ENCODE measurements at regions not wholly inside any gene's neighbourhood (a gene's known extent, or its start where the extent isn't known, plus 50 kb on each side); places are given as distances from the start of the nearest gene placed in this dataset.
"Not testable (repeated sequence)": the region's sequence is repeated elsewhere in the genome, so short reads cannot be mapped to it uniquely, and the experiment has no call there.

DNA sequence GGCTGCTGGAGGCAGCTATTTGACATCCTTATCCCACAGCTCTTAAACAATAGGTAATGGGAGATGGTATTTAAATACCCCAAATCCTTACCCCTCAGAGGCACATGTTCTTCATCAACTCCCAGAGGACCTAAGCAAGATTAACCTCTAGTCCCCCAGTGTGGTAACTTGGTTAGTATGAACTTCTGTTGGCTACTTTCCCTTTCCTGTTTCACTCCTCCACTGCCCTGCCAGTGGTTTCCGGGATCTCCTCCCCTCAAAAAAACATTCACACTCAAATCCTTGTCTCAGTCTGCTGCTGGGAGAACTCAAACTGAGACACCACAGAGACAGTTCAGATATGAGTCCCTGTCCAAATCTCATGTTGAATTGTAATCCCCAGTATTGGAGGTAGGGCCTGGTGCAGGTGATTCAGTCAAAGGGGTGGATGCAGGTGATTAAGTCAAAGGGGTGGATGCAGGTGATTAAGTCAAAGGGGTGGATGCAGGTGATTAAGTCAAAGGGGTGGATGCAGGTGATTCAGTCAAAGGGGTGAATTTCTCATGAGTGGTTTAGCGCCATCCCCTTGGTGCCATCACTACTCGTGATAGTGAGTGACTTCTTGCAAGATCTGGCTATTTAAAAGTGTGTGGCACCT lies 335.0 kb upstream of the CTNNB1 start:
- DNase-seq = no peak

DNA sequence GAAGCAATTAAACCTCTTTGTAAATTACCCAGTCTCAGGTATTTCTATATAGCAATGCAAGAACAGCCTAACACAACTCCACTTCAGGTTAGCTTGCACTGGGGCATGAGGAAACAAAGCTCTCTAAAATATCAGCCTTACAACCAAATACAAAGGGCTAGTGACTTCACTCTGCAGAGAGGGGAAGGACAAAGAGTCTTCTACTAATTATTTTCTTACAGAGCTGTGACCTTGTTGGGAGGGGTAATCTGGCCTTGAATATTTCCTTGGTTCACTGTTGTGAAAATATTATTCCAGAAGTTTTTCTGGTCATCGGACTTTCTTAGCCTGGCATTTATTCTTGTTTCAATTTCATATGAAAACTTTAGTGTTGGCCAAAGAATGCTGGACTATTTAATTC lies 334.4 kb upstream of the CTNNB1 start:
- no peak for DNase-seq

DNA sequence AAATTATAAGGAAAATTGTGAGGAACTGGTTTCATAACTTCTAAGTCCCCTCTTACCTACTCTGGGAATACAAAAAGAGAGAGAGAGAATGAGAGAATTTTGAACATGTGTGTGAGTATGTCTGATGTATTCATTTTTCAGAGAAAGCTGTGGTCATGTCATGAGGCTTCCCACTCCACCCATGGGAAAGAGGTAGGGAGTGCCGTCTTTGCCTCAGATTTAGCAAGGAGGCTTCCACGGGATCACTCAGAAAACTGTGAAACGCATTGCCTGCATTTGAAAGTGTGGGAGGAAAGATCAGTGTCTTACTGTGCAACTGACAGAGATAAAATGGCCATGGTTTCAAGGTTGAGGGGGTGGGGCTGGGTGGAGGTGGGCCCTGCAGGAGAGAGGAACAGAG lies 331.5 kb upstream of the CTNNB1 start:
- no peak for DNase-seq

DNA sequence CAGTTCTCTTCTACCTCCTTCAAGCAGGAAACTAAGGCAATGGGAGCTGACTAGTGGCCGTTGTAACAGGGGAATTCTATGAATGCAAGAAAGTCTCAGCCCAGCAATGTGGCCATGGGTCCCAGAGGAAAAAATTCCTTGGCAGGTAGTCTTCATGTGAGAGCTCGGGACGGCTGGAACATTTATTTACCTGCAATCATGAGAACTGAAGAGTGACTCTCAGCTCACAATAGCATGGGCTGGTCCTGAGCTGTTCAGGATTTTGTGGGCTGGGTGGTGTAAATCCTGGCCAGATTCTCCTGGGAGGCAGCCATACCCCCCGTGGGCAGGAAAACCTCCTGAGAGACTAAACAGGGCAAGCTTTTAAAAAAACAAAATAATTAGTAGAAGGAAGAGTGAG lies 330.3 kb upstream of the CTNNB1 start:
- DNase-seq = no peak

DNA sequence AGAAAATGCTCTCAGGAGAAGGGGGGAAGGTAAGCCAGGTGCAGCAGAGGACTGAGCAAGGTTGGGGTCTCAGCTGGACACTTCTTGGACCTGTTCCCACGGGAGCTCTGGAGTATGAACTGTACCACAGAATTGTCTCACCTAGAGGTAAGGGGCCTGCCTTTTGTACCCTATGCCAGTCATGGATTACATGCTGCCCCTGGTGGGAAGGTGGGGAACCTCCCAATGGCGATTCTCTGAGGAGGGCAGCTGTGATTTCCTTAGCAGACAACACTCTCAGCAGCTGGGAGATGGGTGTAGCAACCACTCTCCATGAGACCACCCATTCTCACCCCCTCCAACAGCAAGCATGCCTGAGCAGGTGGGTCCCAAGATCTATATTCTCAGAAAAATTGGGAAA lies 329.4 kb upstream of the CTNNB1 start:
- DNase-seq = no peak

DNA sequence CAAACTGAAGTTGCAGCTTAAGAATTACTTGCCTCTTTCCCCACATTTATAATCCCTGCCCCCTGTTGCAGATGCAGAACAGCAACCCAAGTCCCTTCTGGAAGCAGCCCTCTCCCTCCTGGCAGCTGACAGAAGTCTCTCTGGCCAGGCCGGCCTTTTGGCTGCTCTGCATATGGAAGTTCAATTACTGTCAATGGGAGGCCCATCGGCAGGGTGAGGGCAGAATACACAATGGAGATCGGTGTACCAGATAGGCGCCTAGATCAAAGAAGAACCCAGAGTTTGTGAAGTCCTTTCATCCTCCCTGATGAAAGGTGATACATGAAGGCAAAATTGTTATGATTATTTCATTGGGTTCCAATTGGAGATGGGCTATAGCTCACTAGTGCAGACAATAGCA lies 327.9 kb upstream of the CTNNB1 start:
- DNase-seq = no peak

DNA sequence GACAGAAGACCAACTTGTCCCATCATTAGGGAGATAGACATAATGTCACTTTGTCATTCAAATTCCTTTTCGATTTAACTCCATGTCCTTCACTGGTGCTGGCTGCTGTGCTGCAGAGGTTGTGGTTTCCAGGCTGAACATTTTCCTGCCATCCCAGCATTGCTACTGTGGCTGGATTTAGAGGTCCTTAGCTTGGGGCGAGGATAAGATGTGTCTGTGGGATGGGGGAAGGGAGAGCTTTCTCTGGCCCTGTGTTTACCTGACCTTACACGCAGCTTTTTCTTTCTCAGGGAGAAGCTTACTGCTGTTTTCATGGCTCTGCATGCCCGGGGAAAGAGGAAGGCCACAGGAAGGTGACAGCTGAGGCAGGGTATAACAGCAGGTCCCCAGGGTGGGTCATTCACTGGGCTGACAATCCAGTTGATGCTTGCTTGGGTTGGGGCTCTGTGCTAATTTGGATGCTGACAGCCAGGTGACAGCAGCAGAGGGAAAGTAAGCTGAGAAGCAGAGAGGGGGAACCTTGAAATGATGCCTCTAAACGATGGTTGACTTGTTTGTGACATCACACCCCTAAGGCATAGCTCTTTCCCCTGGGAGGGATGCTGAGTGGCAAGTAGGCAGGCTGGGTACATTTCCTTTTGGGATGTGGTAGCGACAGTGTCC lies 326.9 kb upstream of the CTNNB1 start:
- DNase-seq = no peak

DNA sequence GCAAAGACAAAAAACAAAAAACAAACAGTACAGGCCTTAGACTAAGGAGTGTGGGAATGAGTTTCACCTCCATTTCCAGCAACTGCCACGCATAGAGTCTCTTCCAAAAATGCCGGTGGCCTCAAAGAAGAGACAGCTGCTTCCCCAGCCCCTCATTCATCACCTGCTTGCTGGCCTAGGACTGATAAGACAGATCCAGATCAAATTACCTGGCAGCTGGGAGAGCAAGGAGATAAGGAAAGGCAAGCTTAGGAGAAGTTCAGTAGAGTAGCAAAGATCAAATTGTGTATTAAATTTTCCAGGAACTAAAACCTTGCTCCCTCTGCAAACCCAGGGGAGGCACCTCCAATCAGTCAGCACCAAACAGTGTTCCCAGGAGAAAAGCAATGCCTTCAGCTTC lies 325.8 kb upstream of the CTNNB1 start:
- DNase-seq = peak; percentile 86

DNA sequence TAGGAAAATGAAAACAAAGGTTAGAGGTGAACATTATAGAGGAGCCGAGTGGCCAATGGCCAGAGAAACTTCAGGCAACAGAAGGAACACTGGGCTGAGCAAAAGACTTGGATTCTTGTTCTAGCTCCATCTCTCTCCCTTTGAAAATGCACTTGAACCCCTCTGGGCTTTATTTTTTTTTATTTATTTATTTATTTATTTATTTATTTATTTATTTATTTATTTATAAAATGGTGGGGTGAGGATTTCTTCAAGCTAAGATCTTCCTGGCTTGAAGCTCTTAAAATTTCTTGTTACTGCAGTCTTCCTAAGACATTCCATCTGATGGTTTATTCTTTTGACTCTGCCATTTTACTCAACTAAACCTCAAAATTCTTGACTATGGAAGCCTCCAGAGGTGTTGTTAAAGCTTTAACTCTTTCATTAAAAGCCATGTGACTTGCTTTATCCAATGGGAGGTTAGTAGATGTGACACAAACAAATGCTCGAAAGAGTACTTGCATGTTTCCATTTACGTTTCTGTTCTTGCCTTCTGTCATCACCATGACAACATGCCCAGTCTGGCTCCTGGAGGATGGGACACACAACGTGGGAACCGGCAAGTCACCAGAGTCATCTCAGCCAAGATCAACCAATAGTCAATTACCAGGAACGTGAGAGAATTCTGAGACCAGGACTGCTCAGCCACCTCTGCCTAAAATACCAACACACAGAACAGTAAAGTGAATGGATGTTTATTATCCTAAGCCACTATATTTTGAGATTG lies 325.2 kb upstream of the CTNNB1 start:
- DNase-seq = no peak

DNA sequence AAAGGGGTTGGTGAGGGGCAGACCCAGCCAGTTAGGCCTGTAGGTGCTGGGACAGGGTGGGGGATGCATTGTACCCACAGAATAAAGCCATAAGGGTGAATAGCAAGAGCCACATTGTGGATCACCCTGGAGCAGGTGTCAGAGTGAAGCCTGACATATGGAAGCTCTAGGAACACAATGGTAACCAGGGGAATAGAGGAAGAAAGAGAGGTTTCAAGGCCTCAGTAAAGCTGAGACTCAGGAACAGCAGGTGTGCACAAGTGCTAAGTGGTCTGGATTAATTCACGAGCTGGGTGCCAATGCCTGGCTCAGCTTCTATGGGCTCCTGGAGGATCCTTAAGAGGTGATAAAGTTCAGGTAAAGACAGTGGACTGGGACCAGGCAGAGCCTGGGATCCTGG lies 323.7 kb upstream of the CTNNB1 start:
- peak; percentile 34 for DNase-seq

DNA sequence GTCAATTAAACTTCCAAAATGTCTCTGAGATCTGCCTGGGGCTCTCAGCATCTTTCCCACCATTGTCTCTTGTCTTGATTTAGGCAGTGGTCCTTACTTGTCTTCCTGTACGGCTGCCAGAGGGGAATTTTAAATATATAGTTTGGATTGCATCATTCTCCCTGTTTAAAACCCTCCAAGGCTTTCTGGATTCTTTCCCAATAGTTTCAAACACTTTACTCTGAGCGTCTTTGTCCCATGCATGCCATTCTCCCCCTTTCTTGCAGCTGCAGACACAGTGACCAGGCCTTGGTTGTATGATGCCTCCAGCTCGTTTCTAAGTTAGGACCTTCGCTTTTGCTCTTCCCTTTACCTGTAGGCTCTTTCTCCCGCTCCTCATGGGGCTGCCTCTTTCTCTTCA lies 323.3 kb upstream of the CTNNB1 start:
- DNase-seq = no peak

DNA sequence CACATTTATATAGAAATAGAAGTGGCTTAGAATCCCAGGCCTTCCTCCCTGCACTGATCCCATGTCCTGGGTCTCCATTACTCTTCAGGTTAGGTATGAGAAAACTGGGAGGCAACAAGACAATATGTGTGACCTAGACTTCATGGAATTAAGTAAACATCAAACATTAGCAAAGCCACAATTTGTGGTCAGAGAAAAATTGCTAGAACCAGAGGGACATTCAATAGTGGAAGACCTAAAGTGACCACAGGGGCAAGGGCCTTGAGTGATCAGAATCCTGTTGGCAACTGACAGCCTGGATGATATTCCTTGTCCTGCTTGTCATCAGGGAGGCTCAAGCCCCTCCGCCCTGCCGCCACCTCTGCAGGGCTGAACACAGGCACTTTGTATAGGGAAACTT lies 322.8 kb upstream of the CTNNB1 start:
- DNase-seq = no peak

DNA sequence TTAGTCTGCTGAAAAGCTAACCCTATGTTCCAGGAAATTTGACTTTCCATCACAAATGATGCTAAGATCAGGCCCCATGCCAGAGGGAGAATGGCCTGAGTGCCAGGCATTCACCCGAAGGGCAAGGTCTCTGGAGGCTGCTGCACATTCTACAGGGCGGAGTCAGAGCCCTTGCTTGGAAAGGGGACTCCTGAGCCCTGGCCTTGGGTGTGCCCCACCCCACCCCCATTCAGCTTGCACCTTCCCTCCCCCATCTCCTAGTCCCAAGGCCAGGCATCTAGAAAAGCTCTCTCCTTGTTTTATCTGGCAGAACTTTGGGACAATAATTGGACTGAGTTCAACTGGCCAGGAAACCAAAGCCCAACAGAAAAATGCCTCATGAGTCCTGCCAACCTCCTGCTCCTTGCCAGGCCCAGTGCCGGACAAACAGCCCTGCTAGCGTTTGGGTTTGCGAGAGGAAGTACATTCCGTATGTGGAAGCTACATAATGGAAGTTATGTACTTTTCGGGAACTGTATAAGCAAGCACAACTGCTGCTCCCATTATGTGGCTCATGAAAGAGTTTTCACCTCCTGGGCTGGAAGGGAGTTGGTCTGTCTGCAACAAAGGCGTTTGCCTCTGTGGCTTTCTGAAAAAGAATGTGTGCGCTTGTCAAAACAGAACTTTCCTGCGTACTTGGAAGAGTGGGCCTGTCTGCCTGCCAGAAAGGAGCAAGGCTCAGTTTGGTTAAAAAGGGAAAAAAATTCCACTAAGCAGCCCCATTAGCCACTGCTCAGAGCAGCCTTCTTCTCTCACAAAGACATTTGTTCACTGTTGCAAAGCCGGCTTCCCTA lies 321.5 kb upstream of the CTNNB1 start:
- no peak for DNase-seq

DNA sequence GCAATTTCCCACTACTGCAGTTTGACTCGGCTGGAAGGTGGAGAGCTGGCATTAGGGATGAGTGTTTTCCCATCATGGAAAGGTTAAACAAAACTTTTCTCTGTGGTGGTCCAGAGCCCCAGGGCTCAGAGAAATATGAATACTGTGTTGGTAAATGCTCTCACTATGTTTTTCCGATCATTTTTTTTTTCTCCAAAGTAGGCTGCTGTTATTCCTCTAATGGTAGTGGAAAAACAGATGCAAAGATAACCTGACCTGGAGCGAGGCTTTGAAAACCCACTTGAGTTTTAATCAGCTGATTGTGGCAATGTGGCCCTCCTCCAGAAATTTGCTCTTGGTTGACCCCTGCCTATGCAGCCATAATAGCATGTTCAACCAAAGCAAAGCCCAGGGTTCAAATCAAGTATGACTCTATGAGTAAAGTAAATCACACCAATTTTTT lies 320.8 kb upstream of the CTNNB1 start:
- DNase-seq = no peak

DNA sequence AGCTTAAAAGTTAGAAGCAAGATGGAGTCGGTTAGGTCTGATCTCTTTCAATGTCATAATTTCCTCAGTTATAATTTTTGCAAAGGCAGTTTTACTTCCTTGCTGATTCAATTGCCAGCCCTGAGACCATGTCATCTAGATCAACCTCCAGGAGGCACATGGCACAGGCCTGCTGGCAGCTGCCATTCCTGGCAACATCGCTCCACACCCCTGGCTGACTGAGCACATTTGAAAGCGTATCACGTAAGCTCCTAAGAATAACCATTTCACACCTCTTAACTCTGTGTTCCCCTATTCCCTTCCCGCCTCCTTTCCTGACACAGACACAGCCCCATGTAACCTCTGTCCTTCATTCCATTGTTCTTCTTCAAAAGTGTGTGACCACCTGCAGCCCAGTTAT lies 313.9 kb upstream of the CTNNB1 start:
- no peak for DNase-seq

DNA sequence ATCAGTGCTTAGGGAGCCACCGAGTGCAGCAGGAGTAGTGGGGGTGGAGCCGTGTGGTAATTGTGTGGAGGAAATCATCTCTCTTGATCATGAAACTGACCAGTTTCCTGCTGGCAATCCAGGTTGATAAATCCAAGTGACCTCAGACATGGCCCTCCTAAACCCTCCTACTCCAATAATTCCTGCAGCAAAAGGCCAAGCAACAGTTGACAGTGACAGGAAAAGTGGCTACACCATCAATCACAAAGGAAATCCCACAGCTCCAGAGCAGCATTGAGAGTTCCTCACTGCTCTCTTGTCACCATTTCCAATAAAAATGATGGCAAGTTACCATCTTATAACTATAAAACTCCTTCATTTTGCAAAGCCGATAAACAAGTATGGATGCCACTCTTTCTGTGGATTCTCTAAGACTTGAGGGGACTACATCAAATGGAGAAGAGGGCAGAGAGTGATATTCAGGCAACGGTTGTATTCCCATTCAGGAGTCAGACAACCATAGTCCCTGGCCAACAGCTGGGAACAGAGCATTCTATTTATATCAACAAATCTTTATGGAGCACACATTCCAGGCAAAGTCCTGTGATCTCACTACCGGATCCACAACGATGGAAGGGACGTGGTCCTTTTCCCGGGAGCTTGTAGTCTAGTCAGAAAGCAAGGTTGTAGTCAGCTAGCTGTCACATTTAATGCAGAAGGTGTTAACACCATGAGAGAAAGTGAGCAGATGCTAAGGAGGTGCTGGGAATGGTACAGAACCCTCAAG lies 312.5 kb upstream of the CTNNB1 start:
- DNase-seq = no peak

DNA sequence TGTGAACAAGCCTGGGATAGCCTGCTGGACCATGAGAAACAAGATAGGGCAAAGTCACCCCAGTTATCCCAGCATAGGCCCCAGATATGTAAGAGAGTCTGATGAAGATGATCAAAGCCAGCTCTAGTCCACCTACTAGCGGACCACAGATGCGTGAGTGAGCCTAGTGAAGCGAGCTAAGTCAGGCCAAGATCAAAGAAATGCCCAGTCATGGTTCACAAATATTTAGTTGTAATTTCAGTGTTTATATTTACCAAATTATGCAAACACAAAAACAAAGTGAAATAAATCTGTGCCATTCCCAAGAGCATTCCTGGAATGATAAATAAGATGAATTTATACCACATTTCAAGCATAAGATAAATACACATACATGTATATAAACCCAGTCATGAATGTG lies 308.1 kb upstream of the CTNNB1 start:
- DNase-seq = no peak

DNA sequence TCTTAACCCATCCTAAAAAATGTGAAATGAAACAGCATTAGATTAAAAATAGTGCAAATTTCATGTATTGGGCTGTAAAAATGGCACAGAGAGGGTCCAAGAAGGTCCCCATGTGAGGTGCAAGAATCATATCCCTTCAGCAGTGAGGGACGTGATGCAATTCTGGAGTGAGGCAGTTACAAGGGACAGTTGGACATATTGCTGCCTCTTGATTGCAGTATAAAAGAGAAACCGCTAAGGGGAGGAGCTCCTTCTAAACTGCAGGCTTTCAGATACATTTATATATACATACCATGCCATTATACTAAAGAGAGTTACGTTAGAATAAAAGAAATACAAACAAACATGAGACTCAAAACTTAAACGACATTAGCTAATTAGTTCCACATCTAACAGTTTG lies 304.2 kb upstream of the CTNNB1 start:
- no peak for DNase-seq

DNA sequence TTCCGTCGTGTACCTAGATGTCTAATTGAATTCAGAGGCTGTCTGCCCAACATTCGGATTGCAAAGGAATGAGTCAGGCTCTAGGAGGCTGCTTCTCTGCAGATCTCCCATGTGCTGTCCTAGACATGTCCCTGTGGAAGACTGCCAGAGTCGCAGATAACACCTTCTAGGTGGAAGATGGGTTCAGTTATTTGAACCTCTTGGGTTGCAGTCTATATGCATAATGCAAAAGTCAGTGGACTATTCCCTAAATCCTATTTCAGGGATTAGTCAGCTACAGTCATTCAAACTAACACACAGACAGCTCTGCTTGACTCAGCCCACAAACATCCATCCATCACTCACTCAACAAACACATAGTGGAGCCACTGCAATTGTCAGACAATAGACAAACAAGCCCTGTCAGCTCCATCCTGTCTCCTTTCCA lies 300.0 kb upstream of the CTNNB1 start:
- DNase-seq = no peak

DNA sequence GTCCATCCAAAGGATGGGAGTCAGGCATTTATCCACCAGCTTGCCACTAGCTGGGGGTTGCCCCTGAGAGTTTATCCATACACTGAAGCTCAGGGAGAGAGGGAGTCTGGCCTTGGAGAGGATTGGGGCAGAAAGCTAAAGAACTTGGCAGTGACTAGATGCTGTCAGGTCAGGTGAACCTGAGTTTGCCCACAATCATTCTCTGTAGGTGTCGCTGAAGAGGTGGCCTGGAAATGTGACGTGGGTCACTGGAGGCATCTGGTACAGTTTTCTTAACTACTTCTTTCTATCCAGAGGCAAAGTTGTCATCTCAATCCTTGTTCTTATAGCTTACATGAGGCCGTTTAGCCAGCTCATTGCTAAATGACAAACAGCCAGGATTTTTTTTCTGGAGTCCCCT lies 298.0 kb upstream of the CTNNB1 start:
- DNase-seq = no peak

DNA sequence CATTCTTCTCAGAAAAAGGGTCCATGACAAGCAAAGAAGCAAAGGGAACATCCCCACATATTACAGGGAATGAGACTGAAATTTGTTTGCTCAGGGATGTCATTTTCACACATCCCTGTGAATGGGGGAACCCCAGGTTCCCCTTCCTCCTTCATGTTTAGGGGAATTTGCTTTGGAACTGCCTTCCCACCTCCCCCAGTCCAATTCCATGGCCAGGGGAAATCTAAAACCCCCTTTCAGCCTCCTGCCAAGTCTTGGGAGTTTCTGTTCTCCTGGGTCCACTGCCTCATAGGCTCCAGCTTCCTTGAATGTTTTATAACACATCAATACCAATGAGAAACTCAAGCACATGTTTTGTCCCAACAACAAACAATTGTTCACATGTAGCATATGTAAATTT lies 297.5 kb upstream of the CTNNB1 start:
- no peak for DNase-seq

DNA sequence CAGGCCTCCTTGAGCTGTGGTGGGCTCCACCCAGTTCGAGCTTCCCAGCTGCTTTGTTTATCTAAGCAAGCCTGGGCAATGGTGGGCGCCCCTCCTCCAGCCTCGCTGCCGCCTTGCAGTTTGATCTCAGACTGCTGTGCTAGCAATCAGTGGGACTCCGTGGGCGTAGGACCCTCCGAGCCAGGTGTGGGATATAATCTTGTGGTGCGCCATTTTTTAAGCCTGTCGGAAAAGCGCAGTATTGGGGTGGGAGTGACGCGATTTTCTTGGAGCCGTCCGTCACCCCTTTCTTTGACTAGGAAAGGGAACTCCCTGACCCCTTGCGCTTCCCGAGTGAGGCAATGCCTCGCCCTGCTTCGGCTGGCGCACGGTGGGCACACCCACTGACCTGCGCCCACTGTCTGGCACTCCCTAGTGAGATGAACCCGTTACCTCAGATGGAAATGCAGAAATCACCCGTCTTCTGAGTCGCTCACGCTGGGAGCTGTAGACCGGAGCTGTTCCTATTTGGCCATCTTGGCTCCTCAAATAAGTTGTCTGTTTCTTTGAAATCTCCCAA lies 291.3 kb upstream of the CTNNB1 start:
- DNase-seq = not testable (repeated sequence)
